NCI-H146 treated with DMSO at 0.1 percent for 48 hours (cell line): ENCODE measurements at regions not wholly inside any gene's neighbourhood (a gene's known extent, or its start where the extent isn't known, plus 50 kb on each side); places are given as distances from the start of the nearest gene placed in this dataset.
"Not testable (repeated sequence)": the region's sequence is repeated elsewhere in the genome, so short reads cannot be mapped to it uniquely, and the experiment has no call there.

Experiments used
- DNase-seq: peaks from one replicate; lab custom pipeline; 2025; ENCODE audit not compliant: unreplicated experiment; lab: John Stamatoyannopoulos, UW

GRCh38 chr6:100103194-100103593 lies 109.2 kb upstream of the MCHR2 start:
- DNase-seq: no peak

GRCh38 chr6:100101644-100102043 lies 107.6 kb upstream of the MCHR2 start:
- DNase-seq: no peak

GRCh38 chr6:100100776-100101175 lies 106.8 kb upstream of the MCHR2 start:
- DNase-seq: no peak

- peak; percentile 34 for DNase-seq
These were observed 105.4 kb upstream of the MCHR2 start for GRCh38 chr6:100099189-100100074.

- DNase-seq: no peak
These were observed 102.9 kb upstream of the MCHR2 start for GRCh38 chr6:100096936-100097335.

GRCh38 chr6:100096341-100096740 lies 102.3 kb upstream of the MCHR2 start:
- DNase-seq: no peak

- DNase-seq: no peak
These were observed 99.4 kb upstream of the MCHR2 start for GRCh38 chr6:100093405-100093804.

GRCh38 chr6:100088009-100088408 lies 94.0 kb upstream of the MCHR2 start:
- DNase-seq: no peak

- no peak for DNase-seq
These were observed 91.0 kb upstream of the MCHR2 start for GRCh38 chr6:100084991-100085364.

- DNase-seq: no peak
These were observed 90.4 kb upstream of the MCHR2 start for GRCh38 chr6:100084316-100084990.

GRCh38 chr6:100078509-100078908 lies 84.5 kb upstream of the MCHR2 start:
- no peak for DNase-seq

GRCh38 chr6:100065348-100065747 lies 71.3 kb upstream of the MCHR2 start:
- DNase-seq: no peak

GRCh38 chr6:100062621-100063020 lies 68.6 kb upstream of the MCHR2 start:
- DNase-seq: no peak

- DNase-seq: no peak
These were observed 63.9 kb upstream of the MCHR2 start for GRCh38 chr6:100057941-100058340.

- no peak for DNase-seq
These were observed 56.5 kb upstream of the MCHR2 start for GRCh38 chr6:100050550-100050949.

- DNase-seq: not testable (repeated sequence)
These were observed 49.9 kb upstream of the MCHR2 start for GRCh38 chr6:100043961-100044360.
